NCI-H1092 treated with DMSO at 0.1 percent for 48 hours (cell line): ENCODE measurements at regions not wholly inside any gene's neighbourhood (a gene's known extent, or its start where the extent isn't known, plus 50 kb on each side); places are given as distances from the start of the nearest gene placed in this dataset.
A peak's percentile ranks its signal among the peaks of the same experiment; 100 is the strongest.
"Not testable (repeated sequence)": the region's sequence is repeated elsewhere in the genome, so short reads cannot be mapped to it uniquely, and the experiment has no call there.

Experiments used
- DNase-seq: peaks from one replicate; lab custom pipeline; 2025; lab: John Stamatoyannopoulos, UW

DNA sequence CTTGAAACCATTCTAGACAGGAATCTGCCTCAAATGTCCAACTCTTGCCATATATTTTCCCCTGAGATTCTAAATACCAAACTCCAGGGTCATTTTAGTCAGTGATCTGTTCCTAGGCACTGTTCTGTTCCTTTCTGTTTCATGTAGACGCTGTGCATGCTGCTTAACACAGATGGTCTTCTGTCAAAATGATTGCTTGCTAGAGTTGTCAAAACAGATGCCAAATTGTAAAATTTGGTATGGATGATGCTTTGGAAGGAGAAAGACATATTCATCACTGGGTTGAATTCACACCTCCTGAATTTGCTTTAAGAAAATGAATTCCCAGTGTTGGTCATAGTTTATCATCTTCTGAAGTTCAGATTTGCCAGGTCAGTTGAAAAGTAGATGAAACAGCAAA, 425.9 kb downstream of the ETS1 start:
- no peak for DNase-seq

DNA sequence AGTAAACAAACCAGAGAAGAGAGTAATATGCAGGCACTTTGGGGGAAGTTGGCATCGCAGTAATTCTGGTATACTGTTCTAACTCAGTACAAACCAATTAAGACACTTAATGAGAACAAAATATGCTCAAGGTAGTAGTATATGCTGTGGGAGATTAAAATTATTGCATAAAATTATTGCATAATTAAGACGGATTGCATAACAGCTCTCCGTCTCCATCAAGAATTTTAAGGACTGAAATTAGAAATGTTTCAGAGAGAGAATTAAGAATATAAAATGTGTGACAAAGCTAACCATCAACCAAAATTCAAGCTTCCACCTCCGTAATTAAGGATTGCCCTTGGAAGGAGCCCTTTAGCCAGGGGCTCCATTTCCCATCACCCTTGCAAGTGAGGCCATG, 428.5 kb downstream of the ETS1 start:
- no peak for DNase-seq

DNA sequence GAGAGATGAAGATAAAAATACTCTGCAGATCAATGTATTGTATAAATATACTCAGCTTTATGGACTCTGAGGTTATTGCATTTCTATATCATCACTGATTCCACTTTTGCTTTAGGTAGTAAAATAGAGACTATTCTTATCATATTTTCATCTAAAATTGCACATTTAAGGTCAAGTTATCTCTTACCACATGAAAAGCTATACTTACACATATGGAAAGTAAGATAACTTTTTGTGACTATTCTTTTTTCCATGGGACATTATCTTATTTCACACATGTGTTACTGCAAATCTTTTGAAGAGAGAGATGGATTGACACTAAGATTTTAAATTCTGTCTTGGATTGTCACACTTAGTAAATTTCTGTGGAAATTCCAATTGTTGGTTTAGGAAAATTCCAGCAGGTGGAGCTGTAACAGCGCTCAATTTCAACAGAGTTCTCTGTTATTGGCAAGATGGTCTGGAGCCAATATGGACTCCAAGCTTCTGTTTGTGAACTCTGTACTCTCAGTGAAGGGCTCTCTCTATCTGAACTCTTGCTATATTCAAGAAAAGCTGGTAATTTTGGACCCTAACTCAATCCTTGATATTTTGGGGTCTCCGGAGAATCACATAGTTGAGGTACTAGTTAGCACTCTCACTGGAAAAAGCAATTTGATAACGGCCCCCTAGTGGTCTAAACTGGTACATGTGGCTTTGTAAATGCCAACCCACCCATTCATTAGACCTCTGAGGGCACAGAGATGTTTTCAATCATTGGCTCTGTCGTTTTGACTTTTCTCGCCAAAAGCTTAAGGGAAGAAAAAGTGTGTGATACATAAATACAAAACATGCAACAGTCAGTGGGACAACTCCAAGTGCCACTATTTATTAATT, 429.7 kb downstream of the ETS1 start:
- peak; percentile 87 for DNase-seq

DNA sequence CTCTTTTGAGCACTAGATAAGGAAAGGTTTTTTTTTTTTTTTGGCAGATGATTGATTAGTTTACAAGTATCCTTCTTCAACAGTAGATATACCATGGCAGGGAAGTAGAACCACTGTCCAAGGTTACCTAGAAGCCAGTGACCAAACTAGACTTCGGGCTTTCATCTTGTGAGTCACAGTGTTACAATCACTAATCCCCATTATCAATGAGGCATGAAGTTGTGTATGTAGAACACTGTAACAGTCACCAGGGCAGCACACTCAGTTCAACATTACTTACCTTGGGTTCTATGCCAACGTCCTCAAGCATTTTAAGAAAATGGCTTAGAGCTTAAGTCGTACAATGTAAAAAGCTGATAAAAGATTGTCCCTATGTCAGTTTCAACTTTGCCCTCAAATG, 430.9 kb downstream of the ETS1 start:
- no peak for DNase-seq

DNA sequence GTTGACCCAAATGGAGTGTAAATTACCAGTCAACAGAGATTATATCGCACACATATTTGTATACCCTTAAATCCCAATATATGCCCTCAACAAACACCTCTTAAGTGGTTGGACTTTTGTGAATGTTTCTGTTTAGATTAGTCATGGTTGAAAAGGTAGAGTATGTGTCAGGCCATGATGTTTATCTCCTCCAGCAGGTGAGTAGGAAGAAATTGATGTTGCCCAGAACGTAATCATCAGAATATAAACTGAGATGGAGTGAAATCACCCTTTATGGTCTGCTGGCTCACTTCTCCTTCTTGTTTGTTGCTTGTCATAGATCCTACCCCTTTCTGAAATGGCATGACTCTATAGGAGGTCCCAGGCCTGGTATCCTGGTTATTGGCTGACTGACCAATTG, 431.8 kb downstream of the ETS1 start:
- no peak for DNase-seq

DNA sequence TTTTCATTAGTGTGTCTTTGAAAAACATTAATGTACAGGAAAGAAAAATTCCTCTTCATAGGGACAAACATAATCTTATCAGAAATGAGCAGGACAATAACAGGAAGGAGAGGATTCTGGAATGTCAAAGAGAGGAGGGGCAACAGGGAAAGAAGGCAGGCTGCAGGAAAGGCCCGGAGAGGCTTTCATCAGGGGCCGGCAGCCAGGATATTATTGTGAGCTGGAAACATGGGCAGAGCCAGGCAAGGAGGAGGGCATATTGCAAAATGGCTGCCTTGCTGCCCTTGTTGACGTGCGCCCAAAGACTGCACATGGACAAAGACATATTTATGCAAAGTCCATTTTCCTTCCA, 433.7 kb downstream of the ETS1 start:
- DNase-seq: no peak

DNA sequence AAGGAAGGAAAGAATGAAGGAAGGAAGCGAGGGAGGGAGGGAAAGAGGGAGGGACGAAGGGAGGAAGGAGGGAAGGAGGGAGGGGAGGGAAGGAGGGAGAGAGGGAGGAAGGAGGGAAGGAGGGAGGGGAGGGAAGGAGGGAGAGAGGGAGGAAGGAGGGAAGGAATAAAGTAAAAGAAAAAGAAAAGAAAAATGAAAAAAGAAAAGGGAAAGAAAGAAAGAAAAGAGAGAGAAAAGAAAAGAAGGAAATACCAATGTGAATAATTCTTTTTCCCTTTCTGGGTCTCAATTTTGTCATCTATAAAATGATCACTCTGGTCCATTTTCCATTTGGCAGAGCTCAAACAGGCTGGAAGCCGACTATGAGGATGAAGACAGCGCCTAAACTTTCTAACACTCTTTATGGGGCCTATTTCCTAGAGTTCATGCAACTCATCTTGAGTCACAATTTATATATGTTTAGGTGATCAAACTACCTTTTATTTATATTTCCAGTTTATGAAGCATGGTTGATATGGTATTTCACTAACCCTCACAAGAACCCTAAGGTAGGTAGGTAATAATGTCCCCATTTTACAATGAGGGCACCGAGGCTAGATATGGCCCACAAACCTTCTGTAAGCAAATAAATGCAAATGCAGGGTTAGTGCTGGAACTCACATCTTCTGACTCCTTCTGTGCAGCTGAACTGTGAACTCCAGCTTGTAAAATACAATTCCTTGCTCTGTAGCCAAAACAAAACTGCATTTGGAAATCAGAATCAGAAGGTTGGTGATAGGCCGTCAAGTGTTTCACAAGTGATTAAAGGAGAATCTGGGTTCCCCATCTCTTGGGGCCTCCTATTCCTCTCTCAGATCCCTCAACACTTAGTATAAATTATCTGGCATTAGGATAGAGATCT, 434.3 kb downstream of the ETS1 start:
- DNase-seq: no peak

DNA sequence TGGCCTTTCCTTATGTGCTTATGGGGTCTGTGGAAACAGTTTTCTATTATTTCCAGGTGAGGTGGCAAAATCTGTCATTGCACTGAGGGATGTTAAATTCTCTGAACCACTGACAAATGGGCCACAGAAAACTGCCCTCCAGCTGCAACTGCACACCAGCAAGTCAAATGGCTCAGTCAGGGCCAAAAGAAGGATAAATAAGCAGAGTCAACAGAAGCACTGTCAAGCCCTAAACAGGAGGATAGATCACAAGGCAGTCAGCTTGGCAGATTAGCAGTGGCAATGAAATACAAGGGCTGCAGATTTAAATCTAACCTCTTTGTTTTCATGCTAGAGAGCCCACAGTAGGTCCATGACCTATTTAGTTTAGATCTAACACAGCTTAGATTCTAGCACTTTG, 435.6 kb downstream of the ETS1 start:
- no peak for DNase-seq

DNA sequence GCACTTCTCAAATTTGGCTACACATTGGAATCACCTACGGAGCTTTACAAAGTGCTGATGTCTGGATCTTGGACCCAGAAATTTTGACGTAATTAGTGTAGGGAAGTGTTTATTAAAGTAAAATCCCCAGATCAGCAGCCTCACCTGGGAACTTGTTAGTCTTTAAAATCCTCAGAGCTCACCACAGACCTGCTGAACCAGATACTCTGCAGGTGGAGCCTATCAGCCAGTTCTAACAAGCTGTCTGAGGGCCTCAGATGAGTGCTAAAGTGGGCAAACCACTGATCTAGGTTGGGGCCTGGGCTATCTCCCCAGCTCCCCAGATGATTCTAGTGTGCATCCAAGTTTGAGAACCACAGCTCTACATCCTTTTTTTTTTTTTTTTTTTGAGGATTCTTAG, 436.0 kb downstream of the ETS1 start:
- no peak for DNase-seq

DNA sequence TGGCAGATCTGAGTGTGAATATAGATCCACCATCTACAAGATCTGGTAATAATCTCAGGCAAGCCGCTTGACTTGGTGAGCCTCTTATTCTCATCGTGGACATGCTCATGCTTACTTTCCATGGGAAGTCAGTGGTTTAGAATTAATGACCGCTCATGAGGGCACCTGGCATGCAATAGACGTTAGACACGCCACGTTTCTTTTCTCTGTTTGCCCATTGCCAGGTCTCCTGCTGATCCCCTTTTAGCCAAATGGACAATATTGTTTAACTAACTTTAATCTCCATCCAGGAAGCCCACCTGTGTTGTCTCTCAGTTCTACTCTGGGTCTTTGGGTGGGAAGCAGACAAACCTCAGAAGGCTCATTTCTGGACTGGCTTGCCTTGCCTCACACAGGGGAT, 439.1 kb downstream of the ETS1 start:
- no peak for DNase-seq

DNA sequence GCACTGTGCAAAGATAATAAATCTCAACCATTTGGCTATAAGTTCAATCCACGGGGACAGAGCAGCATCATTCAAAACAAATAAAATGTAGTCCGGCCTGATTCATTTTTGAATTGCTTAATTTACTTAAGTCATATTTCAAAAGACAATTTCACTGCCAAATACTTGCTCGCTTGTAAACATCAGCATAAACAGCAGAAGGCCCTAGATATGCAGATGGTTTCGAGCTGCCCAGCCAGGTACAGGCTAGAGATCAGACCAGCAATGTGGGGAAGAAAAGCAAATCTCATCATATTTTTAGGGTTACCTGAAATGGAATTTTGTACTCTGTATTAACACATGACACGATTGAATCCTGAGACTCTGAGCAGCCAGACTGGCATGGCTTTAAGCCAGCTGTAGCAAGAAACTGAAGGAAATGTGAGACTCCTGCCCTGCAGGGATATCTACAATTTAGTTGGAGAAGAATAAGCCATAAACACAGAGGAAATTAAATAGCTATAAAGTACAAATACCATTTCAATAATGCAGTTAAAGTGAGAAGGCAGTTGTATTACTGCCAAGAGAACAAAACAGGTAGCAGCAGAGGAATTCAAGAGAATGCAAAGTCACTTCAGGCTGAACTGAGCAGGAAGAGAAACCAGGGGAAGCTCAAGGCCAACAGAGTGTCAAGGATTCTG, 440.3 kb downstream of the ETS1 start:
- peak; percentile 9 for DNase-seq

DNA sequence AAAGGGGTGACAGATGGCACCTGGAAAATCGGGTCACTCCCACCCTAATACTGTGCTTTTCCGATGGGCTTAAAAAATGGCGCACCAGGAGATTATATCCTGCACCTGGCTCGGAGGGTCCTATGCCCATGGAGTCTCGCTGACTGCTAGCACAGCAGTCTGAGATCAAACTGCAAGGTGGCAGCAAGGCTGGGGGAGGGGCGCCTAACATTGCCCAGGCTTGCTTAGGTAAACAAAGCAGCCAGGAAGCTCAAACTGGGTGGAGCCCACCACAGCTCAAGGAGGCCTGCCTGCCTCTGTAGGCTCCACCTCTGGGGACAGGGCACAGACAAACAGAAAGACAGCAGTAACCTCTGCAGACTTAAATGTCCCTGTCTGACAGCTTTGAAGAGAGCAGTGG, 447.1 kb downstream of the ETS1 start:
- not testable (repeated sequence) for DNase-seq

DNA sequence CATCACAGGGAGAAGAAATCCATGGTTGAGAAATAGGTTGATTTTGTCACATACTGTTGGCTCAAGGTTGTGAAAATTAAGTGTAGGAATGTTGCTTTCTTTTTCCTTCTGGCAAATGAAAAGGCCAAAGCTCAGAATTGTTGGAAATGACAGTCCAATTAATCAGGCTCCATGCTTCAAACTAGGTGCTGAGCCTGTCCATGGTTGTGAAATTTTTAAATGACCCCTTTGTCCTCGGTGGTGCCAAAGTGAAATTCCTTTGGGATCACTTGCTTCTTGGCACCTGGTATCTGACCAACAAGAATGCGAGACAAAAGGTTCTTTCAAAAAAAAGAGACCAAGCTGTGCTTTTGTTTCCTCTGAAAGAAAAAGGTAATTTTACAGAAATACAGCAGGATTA, 451.9 kb downstream of the ETS1 start:
- no peak for DNase-seq

DNA sequence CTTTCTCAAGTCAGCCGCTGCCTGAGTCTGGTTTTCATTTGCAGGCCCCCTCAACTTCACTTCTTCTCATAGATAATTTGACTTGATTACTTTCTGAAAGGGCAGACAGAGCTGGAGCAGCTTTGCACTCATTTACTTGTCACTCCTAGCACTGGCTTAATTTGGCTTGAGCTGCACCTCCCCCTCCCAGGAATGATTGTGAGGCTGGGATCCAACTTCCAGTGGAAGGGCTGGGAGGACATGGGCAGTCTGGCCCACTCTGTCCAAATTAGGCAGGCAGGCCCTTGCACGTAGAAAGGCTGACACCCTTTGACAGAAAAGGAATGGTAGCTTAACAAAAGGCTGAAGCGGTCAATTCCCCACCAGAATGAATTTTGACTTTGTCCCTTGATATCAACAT, 453.9 kb downstream of the ETS1 start:
- DNase-seq: no peak

DNA sequence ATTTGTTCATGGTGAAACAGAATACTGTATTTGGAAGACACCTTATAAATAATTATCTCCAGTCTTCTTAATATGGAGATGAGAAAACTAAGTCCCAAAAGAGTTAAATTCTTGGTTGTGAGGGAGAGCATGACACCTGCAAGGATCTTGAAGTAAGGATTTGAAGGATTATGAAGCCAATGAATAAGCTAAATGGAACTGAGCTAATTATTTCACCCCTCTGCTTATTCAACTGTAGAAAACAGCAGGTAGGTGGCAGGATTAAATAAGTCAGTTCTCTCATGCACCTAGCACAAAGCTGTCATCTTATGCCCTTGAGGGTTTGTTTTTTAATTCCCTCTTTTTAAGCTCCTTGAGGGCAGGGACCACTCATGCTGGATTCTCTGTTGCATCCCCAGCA, 457.3 kb downstream of the ETS1 start:
- DNase-seq: no peak

DNA sequence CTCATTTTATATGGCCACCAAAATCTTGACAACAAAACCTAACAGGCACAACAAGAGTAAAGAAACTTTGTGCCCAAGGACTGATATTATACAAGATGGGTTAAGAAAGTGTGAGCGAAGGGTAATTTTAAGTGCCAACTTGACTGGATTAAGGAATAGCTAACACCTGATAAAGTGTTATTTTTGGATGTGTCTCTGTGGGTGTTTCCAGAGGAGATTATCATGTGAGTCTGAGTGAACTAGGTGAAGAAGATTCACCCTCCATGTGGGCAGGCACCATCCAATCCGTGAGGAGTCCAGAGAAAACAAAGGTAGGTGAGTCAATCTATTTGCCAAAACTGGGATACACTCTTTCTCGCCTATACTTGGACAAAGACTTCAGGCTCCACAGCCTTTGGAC, 461.6 kb downstream of the ETS1 start:
- DNase-seq: no peak

DNA sequence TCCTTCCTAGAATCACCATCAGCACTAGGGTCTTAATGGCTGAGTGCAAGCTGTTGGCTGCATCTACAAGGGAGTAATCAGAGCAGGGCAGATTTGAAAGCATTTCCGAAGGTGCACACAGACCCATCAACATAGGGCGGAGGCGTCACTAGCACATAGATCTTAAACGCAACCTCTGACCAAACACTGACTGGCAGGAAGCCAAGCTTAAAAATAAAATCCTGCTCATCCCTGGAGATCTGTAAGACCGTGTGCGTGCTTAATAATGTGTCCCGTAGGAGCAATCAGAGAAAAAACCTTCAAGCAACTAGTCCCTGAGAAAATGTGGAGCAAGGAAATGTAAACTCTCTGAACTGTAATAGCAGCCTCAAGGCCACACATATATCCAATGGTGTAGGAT, 470.5 kb downstream of the ETS1 start:
- peak; percentile 41 for DNase-seq

DNA sequence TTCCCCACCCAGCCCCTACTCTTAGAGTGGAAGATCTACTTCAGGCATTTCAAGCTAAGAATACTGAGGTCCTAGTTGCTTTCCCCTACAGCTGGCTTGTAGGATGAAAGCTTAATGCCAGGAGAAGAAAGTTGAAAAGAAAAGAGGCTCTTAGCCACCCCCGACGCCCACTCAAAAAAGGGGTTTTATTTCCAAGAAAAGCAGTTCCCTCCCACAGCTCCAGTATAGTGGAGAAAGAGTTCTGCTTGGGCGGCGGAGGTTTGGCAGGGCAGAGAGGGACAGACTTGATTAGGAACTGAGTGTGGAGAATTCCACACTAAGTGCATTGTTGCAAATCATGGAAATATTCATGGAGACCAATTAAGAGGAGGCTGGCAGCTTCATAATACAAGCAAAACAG, 470.9 kb downstream of the ETS1 start:
- no peak for DNase-seq

DNA sequence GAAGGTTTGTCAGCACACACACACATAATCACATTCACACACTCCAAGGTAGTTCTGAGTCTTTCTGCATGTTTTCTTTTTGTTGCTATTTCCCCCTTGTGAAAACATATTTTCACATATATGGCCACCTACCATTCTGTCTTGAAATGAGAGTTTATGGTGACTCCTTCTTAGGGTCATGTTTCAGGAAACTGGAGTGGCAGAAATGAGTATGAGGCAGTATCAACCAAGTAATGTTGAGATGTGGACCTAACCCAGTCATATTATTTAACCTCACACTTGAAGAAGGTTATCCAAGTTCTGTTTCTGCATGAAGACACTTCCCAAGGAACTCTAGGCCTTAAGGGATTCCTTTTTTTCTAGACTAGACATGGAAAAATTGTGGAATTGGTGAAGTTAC, 481.4 kb downstream of the ETS1 start:
- DNase-seq: no peak

DNA sequence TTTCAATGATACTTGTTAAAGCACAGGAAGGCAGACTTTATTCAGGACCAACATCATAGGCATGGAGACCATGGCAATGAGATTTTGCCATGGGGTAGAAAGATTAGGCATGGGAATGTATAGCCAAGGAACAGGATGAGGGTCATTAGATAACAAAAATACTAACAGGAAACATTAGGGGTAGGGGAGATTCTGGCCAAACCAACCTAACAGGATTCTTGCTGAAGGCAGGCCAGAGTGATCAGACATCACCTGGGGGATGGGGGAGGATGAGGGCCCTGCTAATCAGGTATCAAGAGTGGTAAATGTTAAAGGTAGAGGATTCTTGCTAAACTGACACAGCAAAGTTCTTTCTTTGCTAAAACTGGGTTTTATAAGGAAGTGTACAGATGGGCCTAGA, 481.8 kb downstream of the ETS1 start:
- no peak for DNase-seq

DNA sequence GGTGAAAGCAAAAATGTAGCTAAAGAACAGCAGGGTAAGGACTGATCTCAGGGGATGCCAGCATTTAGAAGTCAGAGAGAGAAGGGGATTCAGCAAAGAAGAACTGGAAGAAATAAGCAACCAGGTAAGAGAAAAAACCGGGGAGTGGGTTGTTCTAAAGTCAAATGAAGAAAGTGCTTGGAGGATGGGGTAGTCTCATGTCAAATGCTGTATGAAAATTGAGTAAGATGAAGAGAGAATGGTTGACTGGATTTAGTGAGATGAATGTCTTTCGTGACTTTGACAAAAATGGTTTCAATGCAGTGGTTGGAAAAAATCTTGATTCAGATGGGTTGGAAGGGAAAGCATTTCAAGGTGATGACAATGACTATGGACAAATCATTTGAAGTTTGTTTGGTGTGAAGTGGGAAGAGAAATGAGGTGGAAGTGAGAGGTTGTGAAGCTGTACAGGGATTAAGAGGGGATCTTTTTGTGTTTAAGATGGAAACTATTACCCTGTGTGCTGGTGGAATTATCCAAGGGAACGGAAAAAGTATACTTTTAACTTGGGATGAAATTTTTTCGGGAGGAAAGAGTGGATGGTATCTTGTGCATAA, 484.0 kb downstream of the ETS1 start:
- no peak for DNase-seq

DNA sequence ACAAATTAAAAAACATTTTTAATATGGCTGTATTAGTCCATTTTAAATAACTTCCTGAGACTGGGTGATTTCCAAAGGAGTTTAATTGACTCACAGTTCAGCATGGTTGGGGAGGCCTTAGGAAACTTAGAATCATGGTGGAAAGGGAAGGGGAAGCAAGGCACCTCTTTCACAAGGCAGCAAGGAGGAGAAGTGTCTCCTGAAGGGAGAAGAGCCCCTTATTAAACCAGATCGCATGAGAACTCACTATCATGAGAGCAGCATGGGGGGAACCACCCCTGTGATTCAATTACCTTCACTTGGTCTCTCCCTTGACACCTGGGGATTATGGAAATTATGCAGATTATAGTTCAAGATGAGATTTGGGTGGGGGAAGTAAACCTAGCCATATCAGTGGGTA, 488.6 kb downstream of the ETS1 start:
- no peak for DNase-seq
